Mammary epithelial cell (primary cell): ENCODE measurements at regions not wholly inside any gene's neighbourhood (a gene's known extent, or its start where the extent isn't known, plus 50 kb on each side); places are given as distances from the start of the nearest gene placed in this dataset.

Experiments
- CTCF ChIP-seq, 2 donors: IDR thresholded peaks in 1 of 2; conservative IDR thresholded peaks in 1 of 2; 2 replicates each; pipeline ENCODE4 v1.5.1; 2011 to 2012; ENCODE audit warnings: inconsistent platforms in 2 of 2, low read length in 2 of 2, mild to moderate bottlenecking in 2 of 2, control low read depth in 1 of 2, low read depth in 1 of 2; ENCODE audit not compliant: insufficient read depth in 1 of 2; ENCODE audit errors: extremely low read depth in 1 of 2
- EZH2 ChIP-seq: IDR thresholded peaks from 2 replicates; pipeline ENCODE4 v1.6.1; 2012; ENCODE audit warnings: low read length, inconsistent platforms, borderline replicate concordance

GRCh38 chr1:98457248-98457647, 204.3 kb upstream of the SNX7 start:
- TF ChIP-seq CTCF (conservative IDR thresholded peaks at IDR 0.05 in 1 of 2, IDR thresholded peaks at IDR 0.05 in 1 of 2; ENCODE audit: extremely low read depth in 1 of 2, insufficient read depth in 1 of 2, low read depth in 1 of 2, low read length in 2 of 2), result no peak
- TF ChIP-seq EZH2, result no peak
